CD14-positive monocyte (primary cell): ENCODE measurements at regions not wholly inside any gene's neighbourhood (a gene's known extent, or its start where the extent isn't known, plus 50 kb on each side); places are given as distances from the start of the nearest gene placed in this dataset.

Experiments
- DNase-seq, 3 donors: peaks; one replicate each; pipeline ENCODE4 v3.0.0-alpha.2; 2011 to 2022
- H2AFZ ChIP-seq: 2 replicates; pipeline ENCODE4 v1.6.0; 2012; ENCODE audit warnings: mild to moderate bottlenecking, low read depth, low read length, inconsistent platforms; ENCODE audit not compliant: insufficient read depth, poor library complexity, severe bottlenecking
- H3K27ac ChIP-seq, 2 donors: 1 replicate in 1 of 2; 2 replicates in 1 of 2; pipeline ENCODE4 v1.5.1; 2012 to 2013; ENCODE audit warnings: low read length in 2 of 2, control low read depth in 1 of 2, inconsistent platforms in 1 of 2, low read depth in 1 of 2, mild to moderate bottlenecking in 1 of 2
- H3K27me3 ChIP-seq, 2 donors: one replicate each; pipeline versions ENCODE4 v1.6.0 to v1.6.1; 2011 to 2013; ENCODE audit warnings: low read length in 2 of 2; ENCODE audit not compliant: control insufficient read depth in 2 of 2, insufficient read depth in 2 of 2
- H3K36me3 ChIP-seq, 2 donors: replicated peaks in 1 of 2; 1 replicate in 1 of 2; 2 replicates in 1 of 2; pipeline versions ENCODE4 v1.5.1 to v1.6.1; 2012 to 2013; ENCODE audit warnings: low read length in 2 of 2, control low read depth in 1 of 2, inconsistent platforms in 1 of 2, mild to moderate bottlenecking in 1 of 2; ENCODE audit not compliant: insufficient read depth in 2 of 2, control insufficient read depth in 1 of 2
- H3K4me1 ChIP-seq, 2 donors: 1 replicate in 1 of 2; 2 replicates in 1 of 2; pipeline versions ENCODE4 v1.5.1 to v1.6.1; 2012 to 2013; ENCODE audit warnings: low read length in 2 of 2, control low read depth in 1 of 2, inconsistent platforms in 1 of 2, mild to moderate bottlenecking in 1 of 2, moderate library complexity in 1 of 2; ENCODE audit not compliant: insufficient read depth in 2 of 2, control insufficient read depth in 1 of 2
- H3K4me2 ChIP-seq: replicated peaks from 2 replicates; pipeline ENCODE3; 2012; ENCODE audit warnings: low read length, moderate library complexity, mild to moderate bottlenecking; ENCODE audit not compliant: poor library complexity, severe bottlenecking; ENCODE audit errors: extremely low read depth
- H3K4me3 ChIP-seq, 3 experiments: fragments of 200-600 bp in 1 of 3; sonication (generic) in 1 of 3; replicated peaks in 1 of 3; 1 replicate in 2 of 3; 2 replicates in 1 of 3; pipeline ENCODE4 v1.5.1; 2011 to 2013; ENCODE audit warnings: low read length in 3 of 3, mild to moderate bottlenecking in 3 of 3, control low read depth in 2 of 3, low read depth in 2 of 3, inconsistent platforms in 1 of 3, moderate library complexity in 1 of 3
- H3K79me2 ChIP-seq: 2 replicates; pipeline ENCODE4 v1.6.0; 2012; ENCODE audit warnings: mild to moderate bottlenecking, control low read depth, inconsistent platforms, low read length, moderate library complexity; ENCODE audit not compliant: insufficient read depth
- H3K9ac ChIP-seq: 2 replicates; pipeline ENCODE4 v1.6.0; 2017; ENCODE audit warnings: low read length, mild to moderate bottlenecking; ENCODE audit not compliant: insufficient read depth, poor library complexity, severe bottlenecking
- H3K9me3 ChIP-seq, 2 donors: replicated peaks in 1 of 2; 1 replicate in 1 of 2; 2 replicates in 1 of 2; pipeline versions ENCODE4 v1.5.1 to v1.6.1; 2012 to 2013; ENCODE audit warnings: low read length in 2 of 2, control low read depth in 1 of 2; ENCODE audit not compliant: control insufficient read depth in 1 of 2, insufficient read depth in 1 of 2
- H4K20me1 ChIP-seq: 2 replicates; pipeline ENCODE4 v1.6.0; 2012; ENCODE audit warnings: mild to moderate bottlenecking, low read length, control low read depth, moderate library complexity; ENCODE audit not compliant: insufficient read depth
- H3K27ac Mint-ChIP-seq, 7 donors: one replicate each; pipeline ENCODE4 v1.8.0; 2020; ENCODE audit warnings: mild to moderate bottlenecking in 7 of 7, mixed read lengths in 7 of 7, moderate library complexity in 6 of 7, inconsistent platforms in 2 of 7
- H3K27me3 Mint-ChIP-seq, 3 donors: one replicate each; pipeline ENCODE4 v1.8.0; 2021 to 2022; ENCODE audit warnings: low read depth in 3 of 3, mild to moderate bottlenecking in 3 of 3, mixed read lengths in 3 of 3, moderate library complexity in 3 of 3, inconsistent platforms in 1 of 3
- H3K36me3 Mint-ChIP-seq, 2 donors: one replicate each; pipeline ENCODE4 v1.8.0; 2020; ENCODE audit warnings: mixed read lengths in 2 of 2, inconsistent platforms in 1 of 2, mild to moderate bottlenecking in 1 of 2
- H3K4me1 Mint-ChIP-seq: one replicate; pipeline ENCODE4 v1.8.0; 2020; ENCODE audit warnings: mild to moderate bottlenecking, mixed read lengths
- H3K4me3 Mint-ChIP-seq, 2 donors: one replicate each; pipeline ENCODE4 v1.8.0; 2020; ENCODE audit warnings: mild to moderate bottlenecking in 2 of 2, mixed read lengths in 2 of 2, moderate library complexity in 1 of 2
- H3K9me3 Mint-ChIP-seq, 7 donors: one replicate each; pipeline ENCODE4 v1.8.0; 2020 to 2022; ENCODE audit warnings: mixed read lengths in 7 of 7, mild to moderate bottlenecking in 6 of 7, moderate library complexity in 6 of 7, inconsistent platforms in 2 of 7
- CTCF ChIP-seq: fragments of 200-600 bp; IDR thresholded peaks from one replicate; pipeline ENCODE4 v1.8.0; 2022; ENCODE audit warnings: antibody characterized with exemption, mild to moderate bottlenecking
- WGBS: methylation state at CpG from one replicate; pipeline ENCODE4 v1.1.5; 2013; ENCODE audit warnings: missing lambda C conversion rate; ENCODE audit not compliant: insufficient coverage; 5-methylcytosine and 5-hydroxymethylcytosine counted together
- intact Hi-C, 2 donors: fragments of 100-400 bp; cut with micrococcal nuclease; formaldehyde crosslinking; loops; one replicate each; pipeline versions ENCODE4 v1.15.0 to v1.15.1; 2023

- Histone ChIP-seq H2AFZ (no peak overlapping the region), H4K20me1 (no peaks in the 10 kb centered on the region), H3K79me2 (no peaks in the 10 kb centered on the region), H3K9ac (no peak overlapping the region), H3K27ac (no peak overlapping the region), H3K4me2 (no peak overlapping the region), H3K27me3 (peaks cover 0 to 2% of the 10 kb centered on the region in 2 donors), H3K9me3 (no peaks in the 10 kb centered on the region), H3K4me3 (no peak overlapping the region), H3K4me1 (peaks cover 13 to 16% of the 10 kb centered on the region in 2 donors), H3K36me3 (no peaks in the 10 kb centered on the region)
- peaks cover 0 to 10% (median 3%) of the 10 kb centered on the region in 3 donors for H3K27me3 Mint-ChIP-seq
- no peak overlapping the region for H3K27ac Mint-ChIP-seq
- DNase-seq, result no peak
- WGBS, result no CpG with 5 or more reads among the region's 4 CpGs
- H3K4me1 Mint-ChIP-seq, result peaks cover 15% of the 10 kb centered on the region
- TF ChIP-seq CTCF, result no peak
- H3K4me3 Mint-ChIP-seq, result no peak overlapping the region
- intact Hi-C loops, result no loop called here
- no peaks in the 10 kb centered on the region for H3K36me3 Mint-ChIP-seq
- peaks cover 0 to 5% (median 0%) of the 10 kb centered on the region in 7 donors for H3K9me3 Mint-ChIP-seq
Measured at GRCh38 chr20:6851136-6851535, 83.7 kb downstream of the BMP2 start.

- intact Hi-C loops, result no loop called here
- no peaks in the 10 kb centered on the region for H3K79me2 ChIP-seq
- H4K20me1 ChIP-seq, result no peaks in the 10 kb centered on the region
- H3K27me3 ChIP-seq, result peaks cover 0 to 2% of the 10 kb centered on the region in 2 donors
- peaks cover 18% of the 10 kb centered on the region for H3K4me1 Mint-ChIP-seq
- H3K27ac ChIP-seq, result no peak overlapping the region
- H3K9ac ChIP-seq, result no peak overlapping the region
- TF ChIP-seq CTCF, result no peak
- H3K9me3 Mint-ChIP-seq, result peaks cover 0 to 3% (median 0%) of the 10 kb centered on the region in 7 donors
- no peak overlapping the region for H3K4me2 ChIP-seq
- peaks cover 0 to 8% (median 3%) of the 10 kb centered on the region in 3 donors for H3K27me3 Mint-ChIP-seq
- H3K4me1 ChIP-seq, result peaks cover 13 to 18% of the 10 kb centered on the region in 2 donors
- DNase-seq, result no peak
- H3K4me3 ChIP-seq, result no peak overlapping the region
- H3K27ac Mint-ChIP-seq, result no peak overlapping the region
- no peaks in the 10 kb centered on the region for H3K36me3 ChIP-seq
- H3K4me3 Mint-ChIP-seq, result no peak overlapping the region
- no peaks in the 10 kb centered on the region for H3K36me3 Mint-ChIP-seq
- no peaks in the 10 kb centered on the region for H3K9me3 ChIP-seq
- 100% methylated on average over 3 of the region's 4 CpGs for WGBS
- no peak overlapping the region for H2AFZ ChIP-seq
Measured at GRCh38 chr20:6852478-6852877, 85.0 kb downstream of the BMP2 start.
